SK-N-DZ (cell line): ENCODE measurements at regions not wholly inside any gene's neighbourhood (a gene's known extent, or its start where the extent isn't known, plus 50 kb on each side); places are given as distances from the start of the nearest gene placed in this dataset.

ENCODE experiments used
- DNase-seq: peaks from one replicate; pipeline ENCODE4 v3.0.0-alpha.2; 2015; ENCODE audit warnings: low spot score

DNA sequence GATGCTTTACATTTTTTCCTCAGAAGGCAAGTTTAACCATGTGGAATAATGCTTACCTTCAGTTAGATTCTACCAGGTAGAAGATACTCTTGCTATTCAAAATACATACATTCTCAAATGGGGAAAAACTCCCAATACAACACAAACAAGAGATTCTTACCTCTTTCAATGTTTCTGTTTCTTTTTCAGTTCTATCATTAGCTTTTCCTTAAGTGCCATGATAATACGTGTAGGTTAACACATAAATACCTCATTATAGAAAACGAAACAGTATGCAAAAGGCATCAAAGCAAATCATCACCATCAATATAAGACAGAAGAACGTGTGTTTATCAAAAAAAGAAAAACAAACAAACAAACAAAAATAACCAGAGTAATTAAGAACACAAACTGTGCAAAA lies 300.7 kb upstream of the ROBO1 start:
- no peak for DNase-seq

DNA sequence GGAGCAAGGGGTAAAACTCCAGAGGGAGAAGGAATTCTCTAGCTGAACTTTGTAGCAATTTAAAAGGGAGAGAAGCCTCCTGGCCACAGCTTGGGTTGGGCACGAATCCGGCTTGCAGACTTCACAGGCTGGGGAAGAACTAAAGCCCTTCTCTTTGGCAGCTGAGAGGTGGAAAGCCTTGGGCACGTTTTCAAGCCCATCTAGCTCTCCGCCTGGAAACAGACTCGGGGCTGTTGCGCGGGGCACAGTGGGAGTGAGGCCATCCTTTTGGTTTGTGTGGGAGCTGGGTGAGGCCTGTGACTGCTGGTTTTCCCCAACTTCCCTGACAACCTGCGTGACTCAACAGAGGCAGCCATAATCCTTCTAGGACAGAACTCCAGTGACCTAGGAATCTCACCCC lies 295.7 kb upstream of the ROBO1 start:
- DNase-seq, result no peak

DNA sequence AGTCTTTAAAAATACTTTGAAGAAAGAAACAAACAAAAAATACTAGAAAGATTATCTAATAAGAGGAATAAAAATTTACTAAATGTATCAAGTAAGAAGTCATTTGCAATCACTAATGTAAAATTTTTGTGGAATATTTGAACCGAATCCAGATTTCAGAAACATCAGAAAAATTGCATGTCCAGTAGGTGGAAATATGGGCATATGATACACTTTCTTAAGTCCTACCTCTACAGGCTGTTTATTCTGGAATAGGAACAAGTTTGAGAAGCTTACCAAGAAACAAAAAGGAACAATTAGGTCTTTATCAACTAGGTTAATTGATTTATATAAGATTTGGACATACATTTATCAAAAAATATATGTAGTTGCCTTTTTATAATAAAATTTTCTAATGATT lies 292.9 kb upstream of the ROBO1 start:
- no peak for DNase-seq

DNA sequence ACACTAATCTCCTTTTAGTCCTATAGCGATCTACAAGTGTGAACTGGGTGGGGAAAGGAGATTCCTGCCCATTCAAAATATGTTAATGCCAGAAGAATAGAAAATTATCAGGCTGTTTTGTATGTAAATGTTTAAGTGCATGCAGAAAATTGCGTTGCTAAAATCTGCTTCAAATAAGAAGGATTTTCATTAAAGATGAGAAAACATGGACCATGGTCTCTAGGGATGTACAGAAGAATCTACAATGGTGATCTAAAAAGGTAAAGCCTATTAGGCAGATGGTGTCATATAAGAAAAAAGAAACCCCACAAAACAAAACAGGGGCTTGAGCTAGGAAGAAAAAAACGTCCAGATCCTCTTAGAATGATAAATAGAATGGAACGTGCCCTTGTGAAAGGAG lies 287.5 kb upstream of the ROBO1 start:
- DNase-seq, result no peak

DNA sequence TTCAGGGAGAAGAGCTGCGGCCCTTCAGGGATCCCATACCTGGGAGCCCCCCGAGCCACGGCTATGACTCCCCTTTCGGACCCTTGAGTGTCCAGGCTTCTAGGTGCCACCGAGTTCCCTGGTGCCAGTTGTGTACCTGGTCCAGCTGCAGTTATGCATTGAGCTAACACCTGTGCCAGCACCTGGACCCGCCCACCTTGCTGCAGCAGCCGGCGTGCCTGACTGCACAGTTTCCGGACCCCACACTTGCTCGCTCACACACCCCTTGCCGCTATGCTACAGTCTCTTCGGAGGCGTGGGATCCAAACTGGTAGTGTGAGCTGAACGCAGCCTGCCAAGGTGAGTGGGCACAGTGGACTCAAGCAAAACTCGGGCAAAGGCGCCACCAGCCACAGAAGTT lies 284.5 kb upstream of the ROBO1 start:
- no peak for DNase-seq

DNA sequence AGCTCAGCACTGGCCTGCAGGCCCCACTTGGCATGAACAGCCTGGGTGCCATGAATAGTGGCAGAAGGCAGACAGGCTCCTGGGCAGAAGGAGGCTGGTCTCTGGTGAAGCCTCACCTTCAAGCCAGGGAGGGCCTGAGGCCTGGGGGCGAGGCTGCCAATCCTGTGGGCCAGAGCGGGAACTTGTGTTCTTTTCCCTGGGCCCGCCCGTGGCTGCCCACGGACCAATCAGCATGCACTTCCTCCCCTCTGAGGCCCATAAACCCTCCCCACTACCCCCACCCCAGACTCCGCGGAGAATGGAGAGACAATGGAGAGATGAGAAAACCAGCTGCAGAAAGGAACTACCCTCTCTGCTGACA lies 283.8 kb upstream of the ROBO1 start:
- no peak for DNase-seq

DNA sequence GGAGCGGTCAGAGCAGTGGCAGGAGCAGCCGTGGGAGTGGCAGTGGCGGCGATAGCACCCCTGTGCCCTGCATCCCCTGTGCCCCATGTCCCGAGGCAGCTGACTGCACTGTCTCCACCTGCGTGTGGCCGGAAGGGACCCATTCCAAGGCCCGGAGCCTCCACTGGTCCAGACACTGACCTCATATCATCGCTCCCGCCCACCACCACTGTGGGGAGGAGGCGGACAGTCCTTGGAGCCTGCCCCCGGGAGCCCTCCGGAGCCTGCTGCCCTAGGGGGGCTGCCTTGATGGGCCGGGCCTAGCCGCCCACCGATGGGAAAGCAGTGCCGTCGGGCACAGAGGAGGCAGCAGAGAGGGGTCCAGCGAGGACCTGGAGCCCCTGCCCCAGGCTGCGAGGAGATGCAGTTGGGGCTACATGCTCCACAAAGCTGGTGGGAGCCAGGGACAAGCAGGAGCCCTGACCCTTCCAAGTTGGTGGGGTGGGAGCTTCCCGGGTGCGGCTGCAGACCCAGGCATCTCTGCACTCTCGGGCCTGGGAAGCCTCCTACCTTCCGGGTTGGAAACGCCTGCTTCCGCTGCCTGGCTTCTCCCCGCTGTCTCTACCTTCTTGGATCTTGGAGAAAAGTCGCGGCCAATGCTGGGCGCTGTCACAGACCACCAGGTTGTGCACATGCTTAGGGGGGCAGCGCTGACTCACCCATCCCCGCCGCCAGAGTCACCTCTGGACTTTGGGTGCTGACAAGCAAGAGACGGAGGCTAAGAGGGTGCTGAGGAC lies 283.2 kb upstream of the ROBO1 start:
- DNase-seq, result no peak

DNA sequence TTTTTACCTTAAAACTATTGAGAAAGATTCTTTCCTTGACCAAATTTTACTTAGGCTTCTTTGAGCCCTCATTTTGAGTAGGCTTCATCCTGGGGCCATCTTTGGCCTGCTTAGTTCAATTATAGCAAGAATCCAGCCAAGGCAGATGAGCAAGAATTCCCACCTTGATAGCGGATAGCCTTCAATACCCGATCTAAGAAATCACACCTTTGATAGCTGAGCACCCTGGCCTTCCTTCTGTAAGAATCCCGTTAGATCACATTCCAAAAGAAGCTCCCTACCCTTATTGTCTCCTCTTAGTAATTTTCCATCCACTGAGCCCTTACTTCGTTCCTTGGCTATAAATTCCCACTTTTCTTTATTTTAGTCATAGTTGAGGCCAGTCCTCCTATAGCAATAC lies 275.4 kb upstream of the ROBO1 start:
- DNase-seq, result no peak

DNA sequence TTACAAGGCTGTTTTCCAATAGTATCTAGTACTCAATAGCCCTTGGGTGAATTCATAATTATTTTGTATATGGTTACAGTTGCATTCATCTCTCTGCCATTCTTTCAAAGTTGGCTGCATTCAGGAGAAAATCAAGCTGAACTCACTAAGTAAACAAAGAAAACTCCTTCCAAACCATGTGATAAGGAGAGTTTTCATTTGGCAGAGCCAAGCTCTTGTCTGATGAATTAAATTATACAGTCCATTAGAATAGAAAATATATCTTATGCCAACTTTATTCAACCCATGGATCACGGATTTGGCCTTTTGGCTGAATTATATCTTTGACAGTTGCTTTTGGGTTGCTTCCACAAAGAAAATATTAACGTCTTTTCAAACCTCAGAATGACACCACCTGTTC lies 272.3 kb upstream of the ROBO1 start:
- DNase-seq, result no peak

DNA sequence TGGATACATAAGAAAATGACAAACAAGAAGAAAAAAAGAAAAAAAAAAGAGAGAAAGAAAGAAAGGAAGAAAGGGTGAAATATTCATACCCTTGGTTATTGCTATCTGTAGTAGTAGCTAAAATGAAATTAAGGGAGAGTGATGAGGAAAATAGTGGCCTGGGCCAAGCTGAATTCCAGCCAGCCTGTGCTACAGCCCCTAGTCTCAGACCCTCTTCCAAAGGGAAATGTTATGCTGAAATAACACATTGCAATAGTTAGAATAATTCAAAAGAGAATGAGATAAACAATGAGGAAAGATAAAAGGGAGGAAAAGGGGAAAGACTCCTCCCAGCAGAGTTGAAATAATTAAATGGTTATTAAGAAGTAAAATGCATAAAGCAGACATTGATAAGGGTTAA lies 268.4 kb upstream of the ROBO1 start:
- DNase-seq, result no peak

DNA sequence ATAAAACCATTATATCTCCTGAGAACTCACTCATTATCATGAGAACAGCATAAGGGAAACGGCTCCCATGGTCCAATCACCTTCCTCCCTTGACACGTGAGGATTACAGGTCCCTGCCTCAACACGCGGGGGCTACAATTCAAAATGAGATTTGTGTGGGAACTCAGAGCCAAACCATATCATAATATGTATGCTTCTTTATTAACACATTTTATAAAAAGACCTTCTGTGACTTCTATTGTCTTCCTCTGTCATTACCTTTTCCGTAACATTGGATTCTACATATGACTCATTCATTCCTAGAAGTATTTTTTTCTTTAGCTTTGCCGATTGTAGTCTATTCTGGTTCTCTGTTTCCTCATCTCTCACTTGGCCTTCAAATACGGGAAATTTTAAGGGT lies 267.2 kb upstream of the ROBO1 start:
- DNase-seq, result no peak

DNA sequence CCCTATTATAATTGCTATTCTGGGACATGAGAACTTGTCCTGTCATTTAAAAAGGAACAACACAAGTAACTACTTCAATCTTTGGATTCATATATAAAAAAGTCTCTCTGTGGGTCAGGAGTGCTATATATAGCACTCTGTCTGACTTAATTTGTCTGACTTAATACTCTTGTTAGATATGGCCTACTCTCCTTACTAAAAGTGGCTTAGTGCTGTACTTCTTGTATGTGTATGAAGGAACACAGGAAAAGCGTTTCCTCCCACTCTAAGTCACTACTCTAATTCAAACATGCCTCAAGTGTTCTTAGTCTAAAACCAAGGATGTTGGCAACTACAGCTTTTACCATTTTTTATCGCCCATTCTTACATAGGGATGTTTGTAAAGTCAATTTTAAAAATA lies 255.2 kb upstream of the ROBO1 start:
- DNase-seq, result no peak

DNA sequence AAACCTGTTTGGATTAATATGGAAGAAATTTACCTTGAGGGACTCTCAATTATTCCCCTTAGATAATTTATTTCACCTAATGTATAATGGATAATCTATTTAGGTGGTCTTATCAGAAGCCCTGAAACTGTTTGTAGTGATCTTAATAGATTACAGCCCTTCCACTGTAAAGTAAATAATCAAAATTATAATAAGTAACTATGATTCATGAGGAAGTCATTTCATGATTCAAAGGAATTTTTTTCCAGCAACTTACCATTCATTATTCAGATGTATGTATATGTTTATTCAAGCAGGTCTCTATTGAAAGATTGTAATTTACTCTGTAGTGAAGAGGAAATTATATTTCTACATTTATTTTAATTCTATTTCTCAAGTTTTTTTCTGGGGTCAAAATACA lies 250.6 kb upstream of the ROBO1 start:
- no peak for DNase-seq

DNA sequence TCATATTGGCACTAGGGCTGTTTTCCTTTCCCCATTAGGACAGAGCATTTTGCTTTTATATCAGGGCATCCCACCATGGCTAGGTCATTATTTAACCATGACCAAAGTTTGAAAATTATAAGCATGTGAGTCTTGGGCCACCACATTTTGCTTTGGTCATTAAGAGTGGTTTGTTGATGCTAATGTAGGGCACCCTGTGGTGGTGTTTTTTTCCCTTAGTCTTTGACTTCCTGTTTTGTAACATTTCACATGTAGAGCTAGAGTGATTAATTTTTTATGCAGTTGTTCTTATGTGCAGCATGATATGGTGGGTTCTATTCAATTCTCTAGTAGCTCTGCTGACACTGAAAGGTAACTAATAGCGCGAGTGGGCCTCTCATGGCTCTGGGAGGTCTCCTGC lies 249.6 kb upstream of the ROBO1 start:
- DNase-seq, result no peak

DNA sequence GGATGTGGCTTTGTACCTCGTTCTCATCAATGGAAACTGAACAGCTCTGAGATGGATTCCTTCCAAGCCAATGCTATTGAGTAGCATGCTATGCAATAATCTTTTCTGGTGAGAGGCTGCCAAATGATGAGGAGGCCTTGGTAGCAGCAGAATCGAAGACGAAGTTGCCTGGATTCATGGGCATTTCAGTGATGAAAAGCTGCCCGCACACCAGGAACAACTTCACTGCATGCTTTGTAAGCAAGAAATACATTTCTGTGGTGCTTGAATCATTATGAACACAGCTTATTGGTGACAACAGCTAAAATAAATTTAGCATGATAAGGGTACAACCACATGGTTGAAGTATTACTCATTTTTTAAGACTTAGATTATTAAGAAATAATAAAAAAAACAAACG lies 246.8 kb upstream of the ROBO1 start:
- DNase-seq, result no peak

DNA sequence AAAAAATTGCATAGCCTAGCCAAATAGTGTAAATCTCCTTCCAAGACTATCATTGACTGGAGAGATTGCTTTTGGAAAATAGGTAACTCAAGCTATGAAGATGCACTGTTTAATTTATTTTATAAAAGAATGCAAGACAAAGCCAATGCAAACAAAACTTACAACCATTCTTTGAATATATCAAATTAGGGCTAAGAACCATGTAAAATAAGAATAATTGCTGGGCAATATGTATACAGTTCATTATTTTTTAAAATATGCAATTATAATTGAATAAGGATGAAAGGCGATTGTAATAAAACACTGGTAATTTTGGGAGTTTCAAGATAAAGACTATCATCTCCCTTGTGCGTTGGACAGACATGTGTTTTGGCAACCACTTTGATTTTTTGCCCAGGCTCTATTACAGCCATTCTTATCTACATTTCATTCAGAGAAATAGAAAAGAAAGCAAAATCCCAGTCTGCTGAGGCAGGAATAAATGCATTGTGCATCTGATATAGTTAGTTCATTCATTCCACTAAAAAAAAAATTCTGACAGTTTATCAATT lies 242.3 kb upstream of the ROBO1 start:
- no peak for DNase-seq

DNA sequence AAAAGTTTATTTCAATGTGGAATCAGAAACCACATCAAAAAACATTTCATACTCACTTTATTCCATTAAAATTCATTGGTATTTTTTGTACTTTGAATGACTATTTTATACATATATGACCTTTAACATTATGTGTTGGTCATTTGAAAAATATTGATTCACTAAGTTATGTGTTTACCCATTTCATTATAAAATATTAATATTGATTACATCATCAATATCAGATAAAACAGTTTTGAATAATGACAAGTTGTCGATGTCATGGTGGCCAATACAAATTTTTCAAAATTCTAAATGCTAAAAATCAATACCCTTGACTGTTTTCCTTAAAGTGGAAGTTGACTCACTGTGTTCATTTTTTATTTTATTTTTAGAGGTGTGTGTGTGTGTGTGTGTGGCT lies 239.7 kb upstream of the ROBO1 start:
- DNase-seq, result no peak

DNA sequence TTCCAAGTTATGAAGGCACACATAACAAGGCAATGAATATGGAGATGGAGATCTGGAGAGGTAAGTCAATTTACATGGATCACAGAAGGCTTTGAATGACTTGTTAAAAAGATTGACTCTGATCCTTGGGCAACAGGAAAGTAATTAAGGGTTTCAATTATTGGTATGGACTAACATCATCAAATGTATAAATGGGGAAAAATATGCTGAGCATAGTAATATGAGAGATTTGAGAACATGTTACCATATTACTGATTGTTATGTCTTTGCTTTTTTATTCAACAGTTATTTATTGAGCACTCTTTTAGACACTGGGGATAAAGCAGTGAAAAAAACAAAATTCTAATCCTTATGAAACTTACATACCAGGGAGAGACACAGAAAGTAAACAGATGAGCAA lies 238.5 kb upstream of the ROBO1 start:
- no peak for DNase-seq

DNA sequence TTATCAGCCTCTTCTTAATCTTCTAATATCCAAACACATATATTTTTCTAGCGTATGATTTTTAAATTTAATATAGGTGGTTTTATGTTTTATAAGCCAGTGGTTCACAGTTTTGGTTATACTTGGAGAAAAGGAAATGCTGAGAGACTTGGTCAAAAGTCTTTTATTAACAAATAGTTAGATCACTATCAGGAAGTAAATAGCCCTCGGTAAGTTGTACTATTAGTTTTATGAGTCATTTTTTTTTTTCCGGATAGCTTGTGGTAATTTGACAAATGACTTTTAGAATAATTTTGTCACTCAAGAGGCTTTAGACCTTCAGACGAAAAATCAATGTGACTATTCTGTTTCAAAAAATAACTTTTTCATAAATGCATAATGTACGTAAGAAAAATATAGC lies 232.2 kb upstream of the ROBO1 start:
- no peak for DNase-seq

DNA sequence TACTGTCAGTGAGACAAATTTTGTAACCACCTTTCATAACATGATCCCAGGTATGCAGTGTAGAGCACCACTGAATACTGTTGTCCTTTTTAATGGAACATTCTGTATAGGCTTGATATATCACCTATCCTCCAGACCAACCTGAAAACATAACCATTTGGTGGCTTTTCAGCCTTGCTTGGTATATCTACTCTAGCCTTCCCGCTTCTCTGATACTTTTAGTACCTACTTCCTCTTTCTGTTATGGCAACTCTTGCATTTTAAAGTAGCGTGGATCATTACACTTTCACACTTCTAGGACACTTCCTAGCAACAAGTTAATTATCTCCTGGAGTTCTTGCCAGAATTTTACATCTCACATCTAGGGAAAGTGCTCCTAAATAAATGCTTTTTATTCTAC lies 226.6 kb upstream of the ROBO1 start:
- DNase-seq, result no peak

DNA sequence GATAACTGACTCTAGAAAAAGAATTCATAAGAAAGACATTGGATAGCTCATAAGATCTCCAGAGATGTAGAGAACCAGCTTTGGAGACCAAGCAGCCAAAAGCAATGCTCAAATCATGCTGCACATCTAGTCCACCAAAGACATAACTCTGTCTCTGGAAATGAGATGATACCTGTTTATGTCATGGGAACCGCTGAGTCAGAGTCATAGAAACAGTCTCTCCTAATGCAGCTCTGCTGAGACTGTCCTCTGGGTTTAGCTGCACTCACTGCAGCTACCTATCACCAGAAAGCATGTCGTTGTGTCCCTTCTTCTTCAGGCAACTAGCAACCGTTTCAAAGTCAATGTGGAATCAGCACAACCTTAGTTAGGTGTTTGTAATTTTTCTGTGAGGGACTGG lies 218.5 kb upstream of the ROBO1 start:
- no peak for DNase-seq

DNA sequence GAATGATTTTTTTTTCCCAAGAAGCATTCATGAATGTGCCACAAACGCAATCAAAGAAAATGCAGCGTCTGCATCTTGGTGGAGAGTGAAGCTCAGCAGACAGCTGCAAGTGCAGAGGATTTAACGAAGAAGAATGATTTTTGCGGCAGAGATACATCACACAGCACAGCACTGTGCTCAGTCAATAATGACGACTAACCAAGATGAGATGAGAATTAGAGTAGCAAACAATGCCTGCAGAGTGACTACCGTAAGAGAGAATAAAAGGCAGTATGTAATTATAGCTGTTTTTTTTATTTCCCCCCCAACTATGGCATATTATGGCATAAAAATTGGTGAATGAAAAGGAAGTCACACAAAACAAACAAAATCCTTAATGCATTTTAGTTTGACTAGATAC lies 218.0 kb upstream of the ROBO1 start:
- no peak for DNase-seq

DNA sequence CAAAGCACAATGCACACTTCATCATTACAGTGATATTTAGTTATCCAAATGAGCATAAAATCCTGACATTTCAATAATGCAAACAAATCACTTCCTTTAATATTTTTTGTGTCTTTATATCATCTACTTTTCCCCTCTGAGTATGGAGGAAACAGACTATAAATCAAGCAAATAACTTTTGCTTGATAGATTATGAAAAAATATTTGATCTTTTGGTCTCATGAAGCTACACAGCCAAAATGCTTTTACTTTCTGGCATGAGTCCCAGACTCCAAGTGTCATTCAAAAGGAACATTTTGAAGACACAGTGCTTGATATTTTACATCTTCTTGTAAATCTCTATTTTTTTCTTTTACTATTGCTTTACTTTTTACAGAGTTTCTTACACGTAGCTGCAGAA lies 215.3 kb upstream of the ROBO1 start:
- DNase-seq, result no peak

DNA sequence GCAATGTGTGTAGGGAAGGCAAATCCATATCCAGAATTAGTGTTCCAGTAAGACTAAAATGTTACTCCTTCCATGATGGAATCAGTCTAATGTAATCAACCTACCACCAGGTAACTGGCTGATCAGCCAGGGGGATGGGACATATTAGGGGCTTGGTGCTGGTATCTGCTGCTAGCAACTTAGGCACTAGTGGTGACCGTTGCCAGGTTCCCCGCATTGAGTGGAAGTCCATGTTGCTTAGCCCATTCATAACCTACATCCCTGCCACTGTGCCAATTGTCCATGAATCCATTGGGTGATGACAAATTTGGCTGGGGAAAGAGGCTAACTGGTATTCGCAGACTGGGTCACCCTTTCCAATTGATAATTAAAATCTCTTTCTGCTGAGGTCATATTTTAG lies 212.2 kb upstream of the ROBO1 start:
- DNase-seq, result no peak
